HEK293 (cell line): ENCODE measurements at regions not wholly inside any gene's neighbourhood (a gene's known extent, or its start where the extent isn't known, plus 50 kb on each side); places are given as distances from the start of the nearest gene placed in this dataset.

Source experiments
- OSR2 ChIP-seq: fragments of 450-650 bp; formaldehyde crosslinking; IDR thresholded peaks from 2 replicates; pipeline ENCODE4 v1.5.1; 2016; ENCODE audit warnings: missing biosample characterization, missing genetic modification characterization
- SP2 ChIP-seq: fragments of 450-650 bp; formaldehyde crosslinking; IDR thresholded peaks from 2 replicates; pipeline ENCODE4 v1.5.1; 2016; ENCODE audit warnings: missing biosample characterization, missing genetic modification characterization
- ZBTB48 ChIP-seq: fragments of 450-650 bp; formaldehyde crosslinking; IDR thresholded peaks from 2 replicates; pipeline ENCODE4 v1.5.1; 2016; ENCODE audit warnings: missing biosample characterization, missing genetic modification characterization
- ZIC2 ChIP-seq: fragments of 450-650 bp; formaldehyde crosslinking; IDR thresholded peaks from 2 replicates; pipeline ENCODE4 v1.5.1; 2016; ENCODE audit warnings: missing biosample characterization, missing genetic modification characterization
- ZNF112 ChIP-seq: fragments of 450-650 bp; formaldehyde crosslinking; IDR thresholded peaks from 2 replicates; pipeline ENCODE4 v1.5.0; 2017; ENCODE audit warnings: missing biosample characterization, missing genetic modification characterization
- ZNF132 ChIP-seq: fragments of 450-650 bp; formaldehyde crosslinking; IDR thresholded peaks from 2 replicates; pipeline ENCODE4 v1.5.1; 2017; ENCODE audit warnings: missing biosample characterization, missing genetic modification characterization, borderline replicate concordance
- ZNF19 ChIP-seq: fragments of 450-650 bp; formaldehyde crosslinking; IDR thresholded peaks from 2 replicates; pipeline ENCODE4; 2016; ENCODE audit warnings: missing biosample characterization, missing genetic modification characterization, low read depth
- ZNF239 ChIP-seq: fragments of 450-650 bp; formaldehyde crosslinking; IDR thresholded peaks from 2 replicates; pipeline ENCODE4 v1.5.1; 2016; ENCODE audit warnings: missing biosample characterization, missing genetic modification characterization
- ZNF335 ChIP-seq: fragments of 450-650 bp; formaldehyde crosslinking; conservative IDR thresholded peaks from 2 replicates; pipeline ENCODE4 v1.5.1; 2016; ENCODE audit warnings: missing biosample characterization, missing genetic modification characterization
- ZNF529 ChIP-seq: fragments of 450-650 bp; formaldehyde crosslinking; IDR thresholded peaks from 2 replicates; pipeline ENCODE4 v1.5.1; 2017; ENCODE audit warnings: missing genetic modification characterization, missing biosample characterization; ENCODE audit not compliant: insufficient replicate concordance
- ZNF843 ChIP-seq: fragments of 450-650 bp; formaldehyde crosslinking; IDR thresholded peaks from 2 replicates; pipeline ENCODE4 v1.5.1; 2016; ENCODE audit warnings: missing biosample characterization, missing genetic modification characterization
- TF ChIP-seq, protein P1 (sequence below): fragments of 450-650 bp; formaldehyde crosslinking; IDR thresholded peaks from 2 replicates; pipeline ENCODE4 v1.5.1; 2017; ENCODE audit warnings: missing biosample characterization, missing genetic modification characterization
- TF ChIP-seq, protein P2 (sequence below): fragments of 450-650 bp; formaldehyde crosslinking; IDR thresholded peaks from 2 replicates; pipeline ENCODE4; 2016; ENCODE audit warnings: missing biosample characterization, missing genetic modification characterization
- TF ChIP-seq, protein P3 (sequence below): fragments of 450-650 bp; formaldehyde crosslinking; conservative IDR thresholded peaks from 2 replicates; pipeline ENCODE4 v1.5.1; 2016; ENCODE audit warnings: low read depth, missing biosample characterization, missing genetic modification characterization
- TF ChIP-seq, protein P4 (sequence below): fragments of 450-650 bp; formaldehyde crosslinking; IDR thresholded peaks from 2 replicates; pipeline ENCODE4 v1.5.1; 2017; ENCODE audit warnings: missing biosample characterization, mild to moderate bottlenecking, missing genetic modification characterization, moderate library complexity
- TF ChIP-seq, protein P5 (sequence below): fragments of 450-650 bp; formaldehyde crosslinking; IDR thresholded peaks from 2 replicates; pipeline ENCODE4 v1.5.1; 2016; ENCODE audit warnings: missing biosample characterization, missing genetic modification characterization
- TF ChIP-seq, protein P6 (sequence below): fragments of 450-650 bp; formaldehyde crosslinking; IDR thresholded peaks from 2 replicates; pipeline ENCODE4 v1.5.1; 2016; ENCODE audit warnings: missing biosample characterization, missing genetic modification characterization
- TF ChIP-seq, protein P7 (sequence below): fragments of 450-650 bp; formaldehyde crosslinking; optimal IDR thresholded peaks from 2 replicates; pipeline ENCODE3; 2016; ENCODE audit warnings: missing biosample characterization, mild to moderate bottlenecking, missing genetic modification characterization
- TF ChIP-seq, protein P8 (sequence below): fragments of 450-650 bp; formaldehyde crosslinking; IDR thresholded peaks from 2 replicates; pipeline ENCODE4 v1.5.1; 2016; ENCODE audit warnings: missing biosample characterization, missing genetic modification characterization
- TF ChIP-seq, protein P9 (sequence below): fragments of 450-650 bp; IDR thresholded peaks from 2 replicates; pipeline ENCODE4 v1.5.1; 2018; ENCODE audit warnings: missing biosample characterization, mild to moderate bottlenecking, missing genetic modification characterization

DNA sequence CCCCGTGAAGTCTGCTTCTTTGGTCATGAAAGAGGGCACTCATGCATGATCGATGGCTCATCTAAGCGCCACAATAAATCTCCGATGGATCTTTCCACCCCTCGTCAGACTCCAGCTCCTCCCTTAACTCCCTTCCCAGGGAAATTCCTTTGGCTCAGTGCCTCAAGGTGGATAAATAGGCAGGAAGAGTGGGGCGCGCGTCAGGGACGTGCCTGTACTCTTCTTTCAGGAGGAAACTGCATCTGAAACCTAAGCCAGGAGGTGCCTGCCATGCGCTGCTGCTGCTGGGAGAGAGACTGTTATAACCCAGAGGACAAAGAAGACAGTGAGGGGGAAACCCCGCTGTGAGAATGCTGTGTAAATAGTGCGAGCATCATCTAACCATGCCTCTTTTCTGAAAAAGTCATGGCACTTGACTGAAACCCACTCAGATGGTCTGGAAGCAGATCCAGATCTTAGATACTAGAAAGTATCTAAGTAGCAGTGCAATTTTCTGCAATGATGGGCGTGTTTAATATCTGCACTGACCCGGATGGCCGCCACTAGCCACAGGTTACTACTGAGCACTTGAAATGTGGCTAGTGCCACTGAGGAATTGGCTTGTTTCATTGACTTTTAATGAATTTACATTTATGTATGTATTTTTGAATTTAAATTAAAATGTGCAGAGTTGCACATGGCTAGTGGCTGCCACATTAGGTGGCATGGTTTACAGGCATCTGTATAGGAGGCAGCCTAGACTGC lies 120.3 kb upstream of the BASP1 start (continued):
- TF ChIP-seq, protein P1, sequence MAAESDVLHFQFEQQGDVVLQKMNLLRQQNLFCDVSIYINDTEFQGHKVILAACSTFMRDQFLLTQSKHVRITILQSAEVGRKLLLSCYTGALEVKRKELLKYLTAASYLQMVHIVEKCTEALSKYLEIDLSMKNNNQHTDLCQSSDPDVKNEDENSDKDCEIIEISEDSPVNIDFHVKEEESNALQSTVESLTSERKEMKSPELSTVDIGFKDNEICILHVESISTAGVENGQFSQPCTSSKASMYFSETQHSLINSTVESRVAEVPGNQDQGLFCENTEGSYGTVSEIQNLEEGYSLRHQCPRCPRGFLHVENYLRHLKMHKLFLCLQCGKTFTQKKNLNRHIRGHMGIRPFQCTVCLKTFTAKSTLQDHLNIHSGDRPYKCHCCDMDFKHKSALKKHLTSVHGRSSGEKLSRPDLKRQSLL (tag by site-specific recombination), result no peak
- TF ChIP-seq ZNF112 (tag by site-specific recombination) (no peak), ZNF529 (tag by site-specific recombination) (no peak), ZNF132 (tag by site-specific recombination) (no peak), ZNF19 (tag by site-specific recombination) (no peak), ZIC2 (tag by site-specific recombination) (peak; percentile 51), ZNF843 (tag by site-specific recombination) (no peak), OSR2 (tag by site-specific recombination) (peak; percentile 47), SP2 (no peak), ZNF239 (no peak), ZBTB48 (tag by site-specific recombination) (no peak), ZNF335 (no peak; the same call in 1 of the 2 replicates)
- TF ChIP-seq, protein P2, sequence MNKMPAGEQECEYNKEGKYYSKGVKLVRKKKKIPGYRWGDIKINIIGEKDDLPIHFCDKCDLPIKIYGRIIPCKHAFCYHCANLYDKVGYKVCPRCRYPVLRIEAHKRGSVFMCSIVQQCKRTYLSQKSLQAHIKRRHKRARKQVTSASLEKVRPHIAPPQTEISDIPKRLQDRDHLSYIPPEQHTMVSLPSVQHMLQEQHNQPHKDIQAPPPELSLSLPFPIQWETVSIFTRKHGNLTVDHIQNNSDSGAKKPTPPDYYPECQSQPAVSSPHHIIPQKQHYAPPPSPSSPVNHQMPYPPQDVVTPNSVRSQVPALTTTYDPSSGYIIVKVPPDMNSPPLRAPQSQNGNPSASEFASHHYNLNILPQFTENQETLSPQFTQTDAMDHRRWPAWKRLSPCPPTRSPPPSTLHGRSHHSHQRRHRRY (tag by site-specific recombination), result no peak
- TF ChIP-seq, protein P3, sequence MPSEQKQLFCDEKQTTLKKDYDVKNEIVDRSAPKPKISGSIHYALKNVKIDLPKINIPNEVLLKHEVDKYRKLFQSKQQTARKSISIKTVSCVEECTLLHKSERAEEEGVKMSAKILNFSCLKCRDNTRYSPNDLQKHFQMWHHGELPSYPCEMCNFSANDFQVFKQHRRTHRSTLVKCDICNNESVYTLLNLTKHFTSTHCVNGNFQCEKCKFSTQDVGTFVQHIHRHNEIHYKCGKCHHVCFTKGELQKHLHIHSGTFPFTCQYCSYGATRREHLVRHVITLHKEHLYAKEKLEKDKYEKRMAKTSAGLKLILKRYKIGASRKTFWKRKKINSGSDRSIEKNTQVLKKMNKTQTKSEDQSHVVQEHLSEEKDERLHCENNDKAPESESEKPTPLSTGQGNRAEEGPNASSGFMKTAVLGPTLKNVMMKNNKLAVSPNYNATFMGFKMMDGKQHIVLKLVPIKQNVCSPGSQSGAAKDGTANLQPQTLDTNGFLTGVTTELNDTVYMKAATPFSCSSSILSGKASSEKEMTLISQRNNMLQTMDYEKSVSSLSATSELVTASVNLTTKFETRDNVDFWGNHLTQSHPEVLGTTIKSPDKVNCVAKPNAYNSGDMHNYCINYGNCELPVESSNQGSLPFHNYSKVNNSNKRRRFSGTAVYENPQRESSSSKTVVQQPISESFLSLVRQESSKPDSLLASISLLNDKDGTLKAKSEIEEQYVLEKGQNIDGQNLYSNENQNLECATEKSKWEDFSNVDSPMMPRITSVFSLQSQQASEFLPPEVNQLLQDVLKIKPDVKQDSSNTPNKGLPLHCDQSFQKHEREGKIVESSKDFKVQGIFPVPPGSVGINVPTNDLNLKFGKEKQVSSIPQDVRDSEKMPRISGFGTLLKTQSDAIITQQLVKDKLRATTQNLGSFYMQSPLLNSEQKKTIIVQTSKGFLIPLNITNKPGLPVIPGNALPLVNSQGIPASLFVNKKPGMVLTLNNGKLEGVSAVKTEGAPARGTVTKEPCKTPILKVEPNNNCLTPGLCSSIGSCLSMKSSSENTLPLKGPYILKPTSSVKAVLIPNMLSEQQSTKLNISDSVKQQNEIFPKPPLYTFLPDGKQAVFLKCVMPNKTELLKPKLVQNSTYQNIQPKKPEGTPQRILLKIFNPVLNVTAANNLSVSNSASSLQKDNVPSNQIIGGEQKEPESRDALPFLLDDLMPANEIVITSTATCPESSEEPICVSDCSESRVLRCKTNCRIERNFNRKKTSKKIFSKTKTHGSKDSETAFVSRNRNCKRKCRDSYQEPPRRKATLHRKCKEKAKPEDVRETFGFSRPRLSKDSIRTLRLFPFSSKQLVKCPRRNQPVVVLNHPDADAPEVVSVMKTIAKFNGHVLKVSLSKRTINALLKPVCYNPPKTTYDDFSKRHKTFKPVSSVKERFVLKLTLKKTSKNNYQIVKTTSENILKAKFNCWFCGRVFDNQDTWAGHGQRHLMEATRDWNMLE, result no peak
- TF ChIP-seq, protein P4, sequence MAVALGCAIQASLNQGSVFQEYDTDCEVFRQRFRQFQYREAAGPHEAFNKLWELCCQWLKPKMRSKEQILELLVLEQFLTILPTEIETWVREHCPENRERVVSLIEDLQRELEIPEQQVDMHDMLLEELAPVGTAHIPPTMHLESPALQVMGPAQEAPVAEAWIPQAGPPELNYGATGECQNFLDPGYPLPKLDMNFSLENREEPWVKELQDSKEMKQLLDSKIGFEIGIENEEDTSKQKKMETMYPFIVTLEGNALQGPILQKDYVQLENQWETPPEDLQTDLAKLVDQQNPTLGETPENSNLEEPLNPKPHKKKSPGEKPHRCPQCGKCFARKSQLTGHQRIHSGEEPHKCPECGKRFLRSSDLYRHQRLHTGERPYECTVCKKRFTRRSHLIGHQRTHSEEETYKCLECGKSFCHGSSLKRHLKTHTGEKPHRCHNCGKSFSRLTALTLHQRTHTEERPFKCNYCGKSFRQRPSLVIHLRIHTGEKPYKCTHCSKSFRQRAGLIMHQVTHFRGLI (tag by site-specific recombination), result no peak
- TF ChIP-seq, protein P5, sequence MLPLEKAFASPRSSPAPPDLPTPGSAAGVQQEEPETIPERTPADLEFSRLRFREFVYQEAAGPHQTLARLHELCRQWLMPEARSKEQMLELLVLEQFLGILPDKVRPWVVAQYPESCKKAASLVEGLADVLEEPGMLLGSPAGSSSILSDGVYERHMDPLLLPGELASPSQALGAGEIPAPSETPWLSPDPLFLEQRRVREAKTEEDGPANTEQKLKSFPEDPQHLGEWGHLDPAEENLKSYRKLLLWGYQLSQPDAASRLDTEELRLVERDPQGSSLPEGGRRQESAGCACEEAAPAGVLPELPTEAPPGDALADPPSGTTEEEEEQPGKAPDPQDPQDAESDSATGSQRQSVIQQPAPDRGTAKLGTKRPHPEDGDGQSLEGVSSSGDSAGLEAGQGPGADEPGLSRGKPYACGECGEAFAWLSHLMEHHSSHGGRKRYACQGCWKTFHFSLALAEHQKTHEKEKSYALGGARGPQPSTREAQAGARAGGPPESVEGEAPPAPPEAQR (tag by site-specific recombination), result no peak
- TF ChIP-seq, protein P6, sequence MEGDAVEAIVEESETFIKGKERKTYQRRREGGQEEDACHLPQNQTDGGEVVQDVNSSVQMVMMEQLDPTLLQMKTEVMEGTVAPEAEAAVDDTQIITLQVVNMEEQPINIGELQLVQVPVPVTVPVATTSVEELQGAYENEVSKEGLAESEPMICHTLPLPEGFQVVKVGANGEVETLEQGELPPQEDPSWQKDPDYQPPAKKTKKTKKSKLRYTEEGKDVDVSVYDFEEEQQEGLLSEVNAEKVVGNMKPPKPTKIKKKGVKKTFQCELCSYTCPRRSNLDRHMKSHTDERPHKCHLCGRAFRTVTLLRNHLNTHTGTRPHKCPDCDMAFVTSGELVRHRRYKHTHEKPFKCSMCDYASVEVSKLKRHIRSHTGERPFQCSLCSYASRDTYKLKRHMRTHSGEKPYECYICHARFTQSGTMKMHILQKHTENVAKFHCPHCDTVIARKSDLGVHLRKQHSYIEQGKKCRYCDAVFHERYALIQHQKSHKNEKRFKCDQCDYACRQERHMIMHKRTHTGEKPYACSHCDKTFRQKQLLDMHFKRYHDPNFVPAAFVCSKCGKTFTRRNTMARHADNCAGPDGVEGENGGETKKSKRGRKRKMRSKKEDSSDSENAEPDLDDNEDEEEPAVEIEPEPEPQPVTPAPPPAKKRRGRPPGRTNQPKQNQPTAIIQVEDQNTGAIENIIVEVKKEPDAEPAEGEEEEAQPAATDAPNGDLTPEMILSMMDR (tag by site-specific recombination), result no peak
- TF ChIP-seq, protein P7, sequence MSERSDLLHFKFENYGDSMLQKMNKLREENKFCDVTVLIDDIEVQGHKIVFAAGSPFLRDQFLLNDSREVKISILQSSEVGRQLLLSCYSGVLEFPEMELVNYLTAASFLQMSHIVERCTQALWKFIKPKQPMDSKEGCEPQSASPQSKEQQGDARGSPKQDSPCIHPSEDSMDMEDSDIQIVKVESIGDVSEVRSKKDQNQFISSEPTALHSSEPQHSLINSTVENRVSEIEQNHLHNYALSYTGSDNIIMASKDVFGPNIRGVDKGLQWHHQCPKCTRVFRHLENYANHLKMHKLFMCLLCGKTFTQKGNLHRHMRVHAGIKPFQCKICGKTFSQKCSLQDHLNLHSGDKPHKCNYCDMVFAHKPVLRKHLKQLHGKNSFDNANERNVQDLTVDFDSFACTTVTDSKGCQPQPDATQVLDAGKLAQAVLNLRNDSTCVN (tag by site-specific recombination), result peak; percentile 27
- TF ChIP-seq, protein P8, sequence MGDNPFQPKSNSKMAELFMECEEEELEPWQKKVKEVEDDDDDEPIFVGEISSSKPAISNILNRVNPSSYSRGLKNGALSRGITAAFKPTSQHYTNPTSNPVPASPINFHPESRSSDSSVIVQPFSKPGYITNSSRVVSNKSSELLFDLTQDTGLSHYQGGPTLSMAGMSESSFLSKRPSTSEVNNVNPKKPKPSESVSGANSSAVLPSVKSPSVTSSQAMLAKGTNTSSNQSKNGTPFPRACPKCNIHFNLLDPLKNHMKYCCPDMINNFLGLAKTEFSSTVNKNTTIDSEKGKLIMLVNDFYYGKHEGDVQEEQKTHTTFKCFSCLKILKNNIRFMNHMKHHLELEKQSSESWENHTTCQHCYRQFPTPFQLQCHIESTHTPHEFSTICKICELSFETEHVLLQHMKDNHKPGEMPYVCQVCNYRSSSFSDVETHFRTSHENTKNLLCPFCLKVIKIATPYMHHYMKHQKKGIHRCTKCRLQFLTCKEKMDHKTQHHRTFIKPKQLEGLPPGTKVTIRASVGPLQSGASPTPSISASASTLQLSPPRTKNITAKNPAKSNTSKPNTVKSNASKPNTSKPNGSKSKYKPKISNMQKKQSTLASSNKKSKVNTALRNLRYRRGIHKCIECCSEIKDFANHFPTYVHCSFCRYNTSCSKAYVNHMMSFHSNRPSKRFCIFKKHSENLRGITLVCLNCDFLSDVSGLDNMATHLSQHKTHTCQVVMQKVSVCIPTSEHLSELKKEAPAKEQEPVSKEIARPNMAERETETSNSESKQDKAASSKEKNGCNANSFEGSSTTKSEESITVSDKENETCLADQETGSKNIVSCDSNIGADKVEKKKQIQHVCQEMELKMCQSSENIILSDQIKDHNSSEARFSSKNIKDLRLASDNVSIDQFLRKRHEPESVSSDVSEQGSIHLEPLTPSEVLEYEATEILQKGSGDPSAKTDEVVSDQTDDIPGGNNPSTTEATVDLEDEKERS, result no peak
- TF ChIP-seq, protein P9, sequence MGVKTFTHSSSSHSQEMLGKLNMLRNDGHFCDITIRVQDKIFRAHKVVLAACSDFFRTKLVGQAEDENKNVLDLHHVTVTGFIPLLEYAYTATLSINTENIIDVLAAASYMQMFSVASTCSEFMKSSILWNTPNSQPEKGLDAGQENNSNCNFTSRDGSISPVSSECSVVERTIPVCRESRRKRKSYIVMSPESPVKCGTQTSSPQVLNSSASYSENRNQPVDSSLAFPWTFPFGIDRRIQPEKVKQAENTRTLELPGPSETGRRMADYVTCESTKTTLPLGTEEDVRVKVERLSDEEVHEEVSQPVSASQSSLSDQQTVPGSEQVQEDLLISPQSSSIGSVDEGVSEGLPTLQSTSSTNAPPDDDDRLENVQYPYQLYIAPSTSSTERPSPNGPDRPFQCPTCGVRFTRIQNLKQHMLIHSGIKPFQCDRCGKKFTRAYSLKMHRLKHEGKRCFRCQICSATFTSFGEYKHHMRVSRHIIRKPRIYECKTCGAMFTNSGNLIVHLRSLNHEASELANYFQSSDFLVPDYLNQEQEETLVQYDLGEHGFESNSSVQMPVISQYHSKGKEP (tag by site-specific recombination), result peak; percentile 78
